HepG2 (cell line): ENCODE measurements at regions not wholly inside any gene's neighbourhood (a gene's known extent, or its start where the extent isn't known, plus 50 kb on each side); places are given as distances from the start of the nearest gene placed in this dataset.

Experiments
- ATAC-seq: fragments of 200-7000 bp; cut with Tn5 transposase; 3 replicates; pipeline ENCODE4 v1.9.1; 2020; ENCODE audit warnings: mild to moderate bottlenecking, moderate library complexity
- BruUV-seq: library from RNA; stranded (reverse); fragments of 400-500 nt; replicated peaks from 2 replicates; lab custom pipeline; 2021; lab: Mats Ljungman, UMichigan
- CTCF ChIA-PET: fragments of 300-600 bp; formaldehyde crosslinking; extraction: SDS; loops from one replicate; lab custom pipeline; 2021; ENCODE audit warnings: low total read pairs, inconsistent platforms, low intra/inter-chr PET ratio; lab: Yijun Ruan, JAX
- POLR2A ChIA-PET: fragments of 350-600 bp; sonication (Branson Sonifier 250); formaldehyde crosslinking; loops from one replicate; lab custom pipeline; 2020; ENCODE audit warnings: antibody characterized with exemption, inconsistent platforms; lab: Yijun Ruan, JAX
- DNase-seq: peaks from one replicate; pipeline ENCODE4 v3.0.0-alpha.2; 2015; ENCODE audit warnings: low spot score
- FAIRE-seq: peaks from 3 replicates; lab custom pipeline; 2011; peaks lifted over from hg19 to GRCh38; lab: Jason Lieb, UNC
- H2AFZ ChIP-seq: one replicate; pipeline ENCODE4 v1.6.1; 2011; ENCODE audit warnings: low read length, inconsistent platforms
- H3K27ac ChIP-seq: fragments of 300-600 bp; 3 replicates; pipeline ENCODE4 v1.8.0; 2011; ENCODE audit warnings: mixed run types, mild to moderate bottlenecking, mixed read lengths, low read length, inconsistent platforms; ENCODE audit not compliant: insufficient read depth; ENCODE audit errors: extremely low read length
- H3K27me3 ChIP-seq, 2 experiments: fragments of 200-600 bp in 1 of 2; 2 replicates in 1 of 2; 3 replicates in 1 of 2; pipeline versions ENCODE4 v1.6.0 to v1.8.0; 2011; ENCODE audit warnings: low read length in 2 of 2, mild to moderate bottlenecking in 2 of 2, moderate library complexity in 2 of 2, inconsistent platforms in 1 of 2; ENCODE audit not compliant: insufficient read depth in 2 of 2, control insufficient read depth in 1 of 2
- H3K36me3 ChIP-seq, 2 experiments: fragments of 200-600 bp in 1 of 2; replicated peaks in 1 of 2; 2 replicates in 1 of 2; 3 replicates in 1 of 2; pipeline versions ENCODE4 v1.5.1 to v1.8.0; 2011; ENCODE audit warnings: low read length in 2 of 2, inconsistent platforms in 1 of 2; ENCODE audit not compliant: insufficient read depth in 2 of 2, control insufficient read depth in 1 of 2
- H3K4me1 ChIP-seq: 2 replicates; pipeline ENCODE4 v1.5.1; 2012; ENCODE audit warnings: low read length, inconsistent platforms; ENCODE audit not compliant: insufficient read depth
- H3K4me2 ChIP-seq: 2 replicates; pipeline ENCODE4 v1.6.0; 2011; ENCODE audit warnings: low read depth, low read length, inconsistent platforms
- H3K4me3 ChIP-seq, 3 experiments: fragments of 200-600 bp in 1 of 3; sonication (generic), shearing (Covaris generic) in 1 of 3; replicated peaks in 1 of 3; 2 replicates each; pipeline ENCODE4 v1.5.1; 2011 to 2016; ENCODE audit warnings: low read length in 3 of 3, inconsistent platforms in 2 of 3, low read depth in 2 of 3, mild to moderate bottlenecking in 2 of 3, control low read depth in 1 of 3, mixed read lengths in 1 of 3; ENCODE audit not compliant: insufficient read depth in 1 of 3
- H3K79me2 ChIP-seq: one replicate; pipeline ENCODE4 v1.6.1; 2011; ENCODE audit warnings: low read length, inconsistent platforms; ENCODE audit not compliant: insufficient read depth
- H3K9ac ChIP-seq: 2 replicates; pipeline ENCODE4 v1.6.0; 2011; ENCODE audit warnings: mild to moderate bottlenecking, low read depth, low read length, inconsistent platforms; ENCODE audit not compliant: insufficient read depth
- H3K9me3 ChIP-seq: 2 replicates; pipeline ENCODE4 v1.5.1; 2012; ENCODE audit warnings: mild to moderate bottlenecking, low read length
- H4K20me1 ChIP-seq: 2 replicates; pipeline ENCODE4 v1.6.0; 2011; ENCODE audit warnings: inconsistent platforms, mild to moderate bottlenecking, low read length, moderate library complexity; ENCODE audit not compliant: insufficient read depth
- CBX2 ChIP-seq, 2 experiments: fragments of 200-600 bp in 1 of 2; sonication (generic); formaldehyde crosslinking in 1 of 2; IDR thresholded peaks; 2 replicates each; pipeline versions ENCODE4 v1.7.0 to v1.8.1; 2018 to 2022; ENCODE audit warnings: low read depth in 2 of 2, low read length in 1 of 2, mild to moderate bottlenecking in 1 of 2, missing genetic modification reagents in 1 of 2
- NCOR1 ChIP-seq: fragments of 200-600 bp; sonication (generic); IDR thresholded peaks from 2 replicates; pipeline ENCODE4 v1.7.0; 2017; ENCODE audit warnings: antibody characterized with exemption, low read length, borderline replicate concordance
- NR1H2 ChIP-seq: sonication (generic); formaldehyde crosslinking; IDR thresholded peaks from 2 replicates; pipeline ENCODE4 v1.8.1; 2022; ENCODE audit warnings: low read depth, missing genetic modification reagents, borderline replicate concordance
- RFXANK ChIP-seq: IDR thresholded peaks from 2 replicates; pipeline ENCODE4 v1.6.1; 2016
- ZNF292 ChIP-seq: sonication (generic); formaldehyde crosslinking; IDR thresholded peaks from 2 replicates; pipeline ENCODE4 v1.8.1; 2022; ENCODE audit warnings: mild to moderate bottlenecking, low read depth, missing genetic modification reagents, borderline replicate concordance
- ZNF343 ChIP-seq: sonication (generic); formaldehyde crosslinking; IDR thresholded peaks from 2 replicates; pipeline ENCODE4 v1.4.0; 2020; ENCODE audit warnings: mild to moderate bottlenecking, missing genetic modification reagents
- ZNF619 ChIP-seq: sonication (generic); formaldehyde crosslinking; IDR thresholded peaks from 2 replicates; pipeline ENCODE4 v1.4.0; 2020; ENCODE audit warnings: mild to moderate bottlenecking, missing genetic modification reagents
- ZNF768 ChIP-seq: sonication (generic); formaldehyde crosslinking; IDR thresholded peaks from 2 replicates; pipeline ENCODE4 v1.4.0; 2020; ENCODE audit warnings: missing genetic modification reagents
- WGBS: methylation state at CpG from one replicate; pipeline ENCODE4 v1.1.6; 2017; ENCODE audit warnings: low lambda C conversion rate; 5-methylcytosine and 5-hydroxymethylcytosine counted together
- in situ Hi-C: cut with HindIII; loops from 2 replicates; pipeline ENCODE4 v1.10.0; 2017; ENCODE audit warnings: low pct_unique_long_range_greater_than_20kb; ENCODE audit not compliant: extremely low pct_ligation_motif_present
- intact Hi-C: fragments of 100-400 bp; cut with micrococcal nuclease; formaldehyde crosslinking; loops from one replicate; pipeline ENCODE4 v1.10.0; 2022; ENCODE audit not compliant: unreplicated experiment
- TF ChIP-seq, protein P1 (sequence below): sonication (generic); formaldehyde crosslinking; IDR thresholded peaks from 2 replicates; pipeline ENCODE4 v1.8.0; 2022; ENCODE audit warnings: mild to moderate bottlenecking, missing genetic modification reagents, borderline replicate concordance
- TF ChIP-seq, protein P2 (sequence below): IDR thresholded peaks from 2 replicates; pipeline ENCODE4 v1.6.1; 2016; ENCODE audit warnings: missing biosample characterization, missing genetic modification reagents, low read depth
- TF ChIP-seq, protein P3 (sequence below): sonication (generic); formaldehyde crosslinking; IDR thresholded peaks from 2 replicates; pipeline ENCODE4 v1.5.1; 2020; ENCODE audit warnings: missing genetic modification reagents, mild to moderate bottlenecking, borderline replicate concordance

DNA sequence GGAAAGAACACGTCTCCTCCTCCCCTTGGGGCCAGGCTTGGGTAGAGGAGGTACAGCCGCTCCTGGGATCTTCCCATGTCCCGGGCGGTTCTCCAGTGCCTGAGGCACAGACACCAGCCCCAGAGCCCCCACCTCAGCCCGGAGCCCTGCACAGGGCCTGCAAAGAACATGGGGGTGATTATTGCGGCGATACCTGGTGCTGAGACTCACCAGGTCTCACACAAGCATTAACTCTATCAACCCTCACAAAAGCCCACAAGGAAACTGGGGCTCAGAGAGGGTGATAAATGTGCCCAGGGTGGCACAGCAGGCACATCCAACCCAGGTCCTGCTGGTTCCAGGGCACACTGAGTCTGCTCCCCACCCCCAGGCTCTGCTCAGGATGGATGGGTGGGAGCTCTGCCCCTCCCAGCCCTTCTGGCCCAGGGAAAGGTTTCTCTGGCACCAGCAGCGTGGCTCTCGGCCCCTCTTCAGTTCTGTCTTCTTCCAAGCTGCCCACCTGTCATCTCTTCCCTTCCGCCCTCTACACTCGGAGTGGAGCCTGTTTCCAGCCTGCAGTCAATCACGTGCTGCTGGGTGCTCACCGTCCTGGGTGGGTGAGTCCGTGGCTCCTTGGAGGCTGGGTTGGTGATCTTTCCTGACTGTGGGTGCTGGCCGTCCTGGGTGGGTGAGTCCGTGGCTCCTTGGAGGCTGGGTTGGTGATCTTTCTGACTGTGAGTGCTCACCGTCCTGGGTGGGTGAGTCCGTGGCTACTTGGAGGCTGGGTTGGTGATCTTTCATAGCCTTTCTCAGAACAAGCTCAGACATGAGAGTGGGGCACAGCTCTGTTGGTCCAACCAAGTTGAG is 53.6 kb upstream of the AJAP1 start:
- H3K79me2 ChIP-seq = no peaks in the 10 kb centered on the region
- no peak overlapping the region for H3K27ac ChIP-seq
- H3K9me3 ChIP-seq = no peaks in the 10 kb centered on the region
- no peaks in the 10 kb centered on the region for H3K4me1 ChIP-seq
- POLR2A ChIA-PET = no interaction called here
- no peak overlapping the region for H3K4me3 ChIP-seq
- in situ Hi-C loops = no loop called here
- H3K36me3 ChIP-seq = no peaks in the 10 kb centered on the region
- TF ChIP-seq ZNF768 (CRISPR knock-in tag) = peak; percentile 87
- TF ChIP-seq, protein P1, sequence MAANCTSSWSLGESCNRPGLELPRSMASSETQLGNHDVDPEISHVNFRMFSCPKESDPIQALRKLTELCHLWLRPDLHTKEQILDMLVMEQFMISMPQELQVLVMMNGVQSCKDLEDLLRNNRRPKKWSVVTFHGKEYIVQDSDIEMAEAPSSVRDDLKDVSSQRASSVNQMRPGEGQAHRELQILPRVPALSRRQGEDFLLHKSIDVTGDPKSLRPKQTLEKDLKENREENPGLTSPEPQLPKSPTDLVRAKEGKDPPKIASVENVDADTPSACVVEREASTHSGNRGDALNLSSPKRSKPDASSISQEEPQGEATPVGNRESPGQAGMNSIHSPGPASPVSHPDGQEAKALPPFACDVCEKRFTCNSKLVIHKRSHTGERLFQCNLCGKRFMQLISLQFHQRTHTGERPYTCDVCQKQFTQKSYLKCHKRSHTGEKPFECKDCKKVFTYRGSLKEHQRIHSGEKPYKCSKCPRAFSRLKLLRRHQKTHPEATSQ = no peak
- TF ChIP-seq NCOR1 = no peak
- no peak for TF ChIP-seq NR1H2
- no peak for TF ChIP-seq ZNF343 (CRISPR knock-in tag)
- TF ChIP-seq ZNF619 (CRISPR knock-in tag) = no peak
- no peaks in the 10 kb centered on the region for H4K20me1 ChIP-seq
- 17% methylated on average over 14 of the region's 18 CpGs for WGBS
- no TSS peak for BruUV-seq
- H2AFZ ChIP-seq = no peak overlapping the region
- intact Hi-C loops = no loop called here
- H3K4me2 ChIP-seq = no peak overlapping the region
- H3K9ac ChIP-seq = no peak overlapping the region
- H3K27me3 ChIP-seq = peaks cover 7 to 55% of the 10 kb centered on the region in 2 experiments
- CTCF ChIA-PET = no interaction called here
- no peak for FAIRE-seq
- ATAC-seq = no peak
- no peak for DNase-seq

GRCh38 chr1:4601941-4602340 is 52.5 kb upstream of the AJAP1 start:
- ChIA-PET POLR2A (no interaction called here), CTCF (no interaction called here)
- Histone ChIP-seq H4K20me1 (no peaks in the 10 kb centered on the region), H3K27ac (no peak overlapping the region), H3K9me3 (no peaks in the 10 kb centered on the region), H3K27me3 (peaks cover 7 to 57% of the 10 kb centered on the region in 2 experiments), H2AFZ (no peak overlapping the region), H3K4me1 (no peaks in the 10 kb centered on the region), H3K4me3 (no peak overlapping the region), H3K36me3 (no peaks in the 10 kb centered on the region), H3K79me2 (no peaks in the 10 kb centered on the region), H3K9ac (no peak overlapping the region), H3K4me2 (no peak overlapping the region)
- ATAC-seq = no peak
- no peak for FAIRE-seq
- BruUV-seq = no TSS peak
- in situ Hi-C loops (no loop called here), intact Hi-C loops (no loop called here)
- DNase-seq = no peak
- WGBS = 8% methylated on average over 2 of the region's 4 CpGs
- TF ChIP-seq CBX2 (IDR thresholded peaks at IDR 0.05; ENCODE audit: low read depth, low read length) = no peak
- TF ChIP-seq CBX2 (CRISPR knock-in tag; IDR thresholded peaks at IDR 0.05; ENCODE audit: low read depth) = no peak
- no peak for TF ChIP-seq RFXANK (CRISPR knock-in tag)
- TF ChIP-seq, protein P2, sequence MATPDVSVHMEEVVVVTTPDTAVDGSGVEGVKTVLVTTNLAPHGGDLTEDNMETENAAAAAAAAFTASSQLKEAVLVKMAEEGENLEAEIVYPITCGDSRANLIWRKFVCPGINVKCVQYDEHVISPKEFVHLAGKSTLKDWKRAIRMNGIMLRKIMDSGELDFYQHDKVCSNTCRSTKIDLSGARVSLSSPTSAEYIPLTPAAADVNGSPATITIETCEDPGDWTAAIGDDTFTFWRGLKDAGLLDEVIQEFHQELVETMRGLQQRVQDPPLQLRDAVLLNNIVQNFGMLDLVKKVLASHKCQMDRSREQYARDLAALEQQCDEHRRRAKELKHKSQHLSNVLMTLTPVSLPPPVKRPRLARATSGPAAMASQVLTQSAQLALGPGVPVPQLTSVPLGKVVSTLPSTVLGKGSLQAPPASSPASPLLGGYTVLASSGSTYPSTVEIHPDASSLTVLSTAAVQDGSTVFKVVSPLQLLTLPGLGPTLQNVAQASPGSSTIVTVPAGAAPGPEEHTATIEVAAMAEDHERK (CRISPR knock-in tag) = no peak
- no peak for TF ChIP-seq ZNF292
- TF ChIP-seq, protein P3, sequence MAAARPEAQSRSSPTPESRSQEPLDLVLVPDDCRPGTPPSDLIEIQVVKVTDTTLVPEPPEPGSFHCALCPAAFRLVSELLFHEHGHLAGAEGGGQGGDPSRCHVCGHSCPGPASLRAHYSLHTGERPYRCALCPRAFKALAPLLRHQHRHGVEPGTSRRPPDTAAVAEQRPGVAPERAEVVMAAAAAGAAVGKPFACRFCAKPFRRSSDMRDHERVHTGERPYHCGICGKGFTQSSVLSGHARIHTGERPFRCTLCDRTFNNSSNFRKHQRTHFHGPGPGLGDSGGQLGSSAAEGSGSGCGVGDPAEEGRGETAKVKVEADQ (CRISPR knock-in tag) = no peak
